ENCODE measurements at regions not wholly inside any gene's neighbourhood (a gene's known extent, or its start where the extent isn't known, plus 50 kb on each side); places are given as distances from the start of the nearest gene placed in this dataset.
"Not testable (repeated sequence)": the region's sequence is repeated elsewhere in the genome, so short reads cannot be mapped to it uniquely, and the experiment has no call there.

GRCh38 chr20:30386099-30386498 lies 871.4 kb upstream of the DEFB115 start:
- H3K4me1 Mint-ChIP-seq; H3K27me3 Mint-ChIP-seq (ENCODE audit: low read depth, poor library complexity); DNase-seq; H3K4me3 Mint-ChIP-seq; H3K36me3 Mint-ChIP-seq (ENCODE audit: low read depth); H3K27ac Mint-ChIP-seq: not testable (repeated sequence)
- H3K9me3 Mint-ChIP-seq = peaks cover 63% of the 10 kb centered on the region

GRCh38 chr20:30387823-30388222 lies 869.6 kb upstream of the DEFB115 start:
- H3K9me3 Mint-ChIP-seq = peaks cover 50% of the 10 kb centered on the region
- not testable (repeated sequence) for H3K27me3 Mint-ChIP-seq (ENCODE audit: low read depth, poor library complexity); H3K36me3 Mint-ChIP-seq (ENCODE audit: low read depth); DNase-seq; H3K27ac Mint-ChIP-seq; H3K4me1 Mint-ChIP-seq; H3K4me3 Mint-ChIP-seq

DNA sequence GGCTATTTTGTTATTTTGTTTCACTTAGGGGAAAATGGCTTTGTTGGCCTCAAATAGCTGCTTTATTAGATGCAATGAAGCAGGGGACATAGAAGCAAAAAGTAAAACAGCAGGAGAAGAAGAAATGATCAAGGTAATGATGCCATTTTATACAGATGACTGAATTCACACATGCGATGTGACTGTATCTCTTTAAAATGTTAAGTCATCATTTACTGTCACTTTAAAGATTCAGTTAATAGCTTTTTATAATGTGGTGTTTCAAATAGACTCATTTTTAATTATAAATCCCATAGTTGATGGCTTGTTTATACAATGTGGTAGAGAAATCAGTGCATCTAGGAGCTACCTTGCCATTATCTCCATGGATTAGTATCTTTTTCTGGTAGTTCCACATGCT lies 863.9 kb upstream of the DEFB115 start:
- not testable (repeated sequence) for H3K27ac Mint-ChIP-seq; H3K36me3 Mint-ChIP-seq (ENCODE audit: low read depth); H3K4me3 Mint-ChIP-seq; DNase-seq; H3K27me3 Mint-ChIP-seq (ENCODE audit: low read depth, poor library complexity); H3K4me1 Mint-ChIP-seq
- peaks cover 36% of the 10 kb centered on the region for H3K9me3 Mint-ChIP-seq

- not testable (repeated sequence) for H3K27ac Mint-ChIP-seq; H3K4me1 Mint-ChIP-seq; DNase-seq; H3K36me3 Mint-ChIP-seq (ENCODE audit: low read depth); H3K27me3 Mint-ChIP-seq (ENCODE audit: low read depth, poor library complexity); H3K4me3 Mint-ChIP-seq
- H3K9me3 Mint-ChIP-seq = peaks cover 55% of the 10 kb centered on the region
Measured at GRCh38 chr20:30397111-30397510, 860.4 kb upstream of the DEFB115 start.

DNA sequence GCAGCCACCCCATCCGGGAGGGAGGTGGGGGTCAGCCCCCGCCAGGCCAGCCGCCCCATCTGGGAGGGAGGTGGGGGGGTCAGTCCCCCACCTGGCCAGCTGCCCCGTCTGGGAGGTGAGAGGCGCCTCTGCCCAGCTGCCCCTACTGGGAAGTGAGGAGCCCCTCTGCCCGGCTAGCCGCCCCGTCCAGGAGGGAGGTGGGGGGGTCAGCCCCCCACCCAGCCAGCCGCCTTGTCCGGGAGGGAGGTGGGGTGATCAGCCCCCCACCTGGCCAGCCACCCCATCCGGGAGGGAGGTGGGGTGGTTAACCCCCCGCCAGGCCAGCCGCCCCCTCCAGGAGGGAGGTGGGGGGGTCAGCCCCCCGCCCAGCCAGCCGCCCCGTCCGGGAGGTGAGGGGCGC lies 852.4 kb upstream of the DEFB115 start:
- H3K27me3 Mint-ChIP-seq (ENCODE audit: low read depth, poor library complexity); H3K36me3 Mint-ChIP-seq (ENCODE audit: low read depth); H3K4me1 Mint-ChIP-seq; H3K27ac Mint-ChIP-seq; DNase-seq; H3K4me3 Mint-ChIP-seq: not testable (repeated sequence)
- H3K9me3 Mint-ChIP-seq = peaks cover 70% of the 10 kb centered on the region

GRCh38 chr20:30405585-30405984 lies 851.9 kb upstream of the DEFB115 start:
- not testable (repeated sequence) for H3K4me1 Mint-ChIP-seq; H3K27ac Mint-ChIP-seq; H3K27me3 Mint-ChIP-seq (ENCODE audit: low read depth, poor library complexity); H3K4me3 Mint-ChIP-seq; DNase-seq; H3K36me3 Mint-ChIP-seq (ENCODE audit: low read depth)
- H3K9me3 Mint-ChIP-seq = peaks cover 69% of the 10 kb centered on the region

DNA sequence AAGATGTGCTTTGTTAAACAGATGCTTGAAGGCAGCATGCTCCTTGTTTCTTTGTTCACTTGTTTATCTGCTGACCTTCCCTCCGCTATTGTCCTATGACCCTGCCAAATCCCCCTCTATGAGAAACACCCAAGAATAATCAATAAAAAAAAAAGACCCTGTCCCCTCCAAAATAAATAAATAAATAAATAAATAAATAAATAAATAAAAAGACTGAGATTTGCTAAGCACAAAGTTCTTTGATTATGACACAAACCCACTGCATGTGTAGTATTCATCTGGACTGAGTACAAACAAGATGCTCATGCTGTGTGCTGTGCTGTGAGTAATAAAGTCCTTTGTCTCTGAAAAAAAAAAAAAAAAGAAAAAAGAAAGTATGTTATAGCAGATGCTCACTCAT lies 851.1 kb upstream of the DEFB115 start:
- H3K9me3 Mint-ChIP-seq = peaks cover 69% of the 10 kb centered on the region
- not testable (repeated sequence) for H3K27me3 Mint-ChIP-seq (ENCODE audit: low read depth, poor library complexity); H3K4me3 Mint-ChIP-seq; H3K27ac Mint-ChIP-seq; DNase-seq; H3K4me1 Mint-ChIP-seq; H3K36me3 Mint-ChIP-seq (ENCODE audit: low read depth)

- H3K9me3 Mint-ChIP-seq = peaks cover 50% of the 10 kb centered on the region
Measured at GRCh38 chr20:30412972-30413371, 844.5 kb upstream of the DEFB115 start.

DNA sequence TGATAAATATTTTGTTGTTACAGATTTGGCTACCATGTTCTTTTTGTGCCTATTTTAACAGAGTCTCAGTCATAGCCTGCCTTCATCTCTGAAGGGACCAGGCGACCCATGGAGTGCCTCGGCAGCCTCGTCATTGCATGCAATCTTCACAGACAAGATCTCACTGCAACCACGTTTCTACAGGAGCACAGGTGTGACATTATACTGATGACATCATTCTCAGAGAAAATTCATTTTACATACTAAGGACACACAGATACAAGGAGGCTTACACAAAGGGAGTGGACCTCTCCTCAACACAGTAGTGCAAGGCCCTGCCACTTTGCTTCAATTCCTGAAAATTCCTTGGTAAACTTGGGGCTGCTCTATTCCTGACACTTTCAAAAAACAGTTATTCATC lies 840.1 kb upstream of the DEFB115 start:
- H3K4me3 Mint-ChIP-seq; H3K4me1 Mint-ChIP-seq; H3K36me3 Mint-ChIP-seq (ENCODE audit: low read depth); DNase-seq; H3K27ac Mint-ChIP-seq; H3K27me3 Mint-ChIP-seq (ENCODE audit: low read depth, poor library complexity): not testable (repeated sequence)
- peaks cover 12% of the 10 kb centered on the region for H3K9me3 Mint-ChIP-seq

More at GRCh38 chr20:30412972-30413371, 844.5 kb upstream of the DEFB115 start:
- TF ChIP-seq CTCF (IDR thresholded peaks at IDR 0.05) = no peak
- H3K27ac Mint-ChIP-seq = no peak overlapping the region
- peaks cover 4% of the 10 kb centered on the region for H3K27me3 Mint-ChIP-seq (ENCODE audit: low read depth, poor library complexity)
- H3K4me3 Mint-ChIP-seq = no peak overlapping the region
- no peaks in the 10 kb centered on the region for H3K36me3 Mint-ChIP-seq (ENCODE audit: low read depth)
- H3K4me1 Mint-ChIP-seq = no peaks in the 10 kb centered on the region
- DNase-seq = no peak

GRCh38 chr20:30418378-30418777 lies 839.1 kb upstream of the DEFB115 start:
- H3K27me3 Mint-ChIP-seq (ENCODE audit: low read depth, poor library complexity); H3K4me1 Mint-ChIP-seq; H3K27ac Mint-ChIP-seq; H3K4me3 Mint-ChIP-seq; H3K36me3 Mint-ChIP-seq (ENCODE audit: low read depth); DNase-seq: not testable (repeated sequence)
- H3K9me3 Mint-ChIP-seq = peaks cover 11% of the 10 kb centered on the region

DNA sequence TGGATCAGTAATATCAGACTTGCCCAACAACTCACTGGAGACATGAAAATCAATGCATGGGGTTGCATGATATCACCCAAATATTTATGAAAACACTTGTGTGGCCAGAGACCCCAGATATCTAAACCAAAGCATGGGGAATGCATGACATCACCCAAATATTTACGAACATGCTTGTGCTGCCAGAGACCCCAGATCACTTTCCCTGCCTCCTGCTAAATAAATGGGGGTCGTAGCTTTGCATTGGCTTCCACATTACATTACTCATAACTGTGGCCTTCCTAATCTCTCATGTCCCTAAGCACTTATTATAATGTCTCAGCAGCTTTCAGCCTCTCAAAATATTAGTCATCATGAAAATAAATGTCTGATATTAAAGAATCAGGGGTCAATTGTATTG lies 838.0 kb upstream of the DEFB115 start:
- no peak for DNase-seq
- TF ChIP-seq CTCF (IDR thresholded peaks at IDR 0.05) = no peak
- Mint-ChIP-seq H3K36me3 (ENCODE audit: low read depth) (no peaks in the 10 kb centered on the region), H3K4me1 (no peaks in the 10 kb centered on the region), H3K27me3 (ENCODE audit: low read depth, poor library complexity) (no peaks in the 10 kb centered on the region), H3K4me3 (no peak overlapping the region), H3K9me3 (peaks cover 20% of the 10 kb centered on the region), H3K27ac (no peak overlapping the region)

- not testable (repeated sequence) for DNase-seq; H3K36me3 Mint-ChIP-seq (ENCODE audit: low read depth); H3K27ac Mint-ChIP-seq; H3K27me3 Mint-ChIP-seq (ENCODE audit: low read depth, poor library complexity); H3K4me1 Mint-ChIP-seq; H3K4me3 Mint-ChIP-seq
- peaks cover 25% of the 10 kb centered on the region for H3K9me3 Mint-ChIP-seq
Measured at GRCh38 chr20:30419871-30420420, 837.5 kb upstream of the DEFB115 start.

Data from nephron progenitor cell (in vitro differentiated cells).